ENCODE measurements at regions not wholly inside any gene's neighbourhood (a gene's known extent, or its start where the extent isn't known, plus 50 kb on each side); places are given as distances from the start of the nearest gene placed in this dataset.

GRCh38 chr14:101475456-101476257, 85.6 kb upstream of the DIO3 start:
- TF ChIP-seq, protein P1, sequence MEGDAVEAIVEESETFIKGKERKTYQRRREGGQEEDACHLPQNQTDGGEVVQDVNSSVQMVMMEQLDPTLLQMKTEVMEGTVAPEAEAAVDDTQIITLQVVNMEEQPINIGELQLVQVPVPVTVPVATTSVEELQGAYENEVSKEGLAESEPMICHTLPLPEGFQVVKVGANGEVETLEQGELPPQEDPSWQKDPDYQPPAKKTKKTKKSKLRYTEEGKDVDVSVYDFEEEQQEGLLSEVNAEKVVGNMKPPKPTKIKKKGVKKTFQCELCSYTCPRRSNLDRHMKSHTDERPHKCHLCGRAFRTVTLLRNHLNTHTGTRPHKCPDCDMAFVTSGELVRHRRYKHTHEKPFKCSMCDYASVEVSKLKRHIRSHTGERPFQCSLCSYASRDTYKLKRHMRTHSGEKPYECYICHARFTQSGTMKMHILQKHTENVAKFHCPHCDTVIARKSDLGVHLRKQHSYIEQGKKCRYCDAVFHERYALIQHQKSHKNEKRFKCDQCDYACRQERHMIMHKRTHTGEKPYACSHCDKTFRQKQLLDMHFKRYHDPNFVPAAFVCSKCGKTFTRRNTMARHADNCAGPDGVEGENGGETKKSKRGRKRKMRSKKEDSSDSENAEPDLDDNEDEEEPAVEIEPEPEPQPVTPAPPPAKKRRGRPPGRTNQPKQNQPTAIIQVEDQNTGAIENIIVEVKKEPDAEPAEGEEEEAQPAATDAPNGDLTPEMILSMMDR (IDR thresholded peaks at IDR 0.05; ENCODE audit: low read depth, low read length, missing control alignments), result no peak
- H3K4me3 ChIP-seq (replicated peaks; ENCODE audit: low read depth, low read length), result no peak overlapping the region
- DNase-seq (ENCODE audit: extremely low read depth, low read depth), result peak; percentile 4

DNA sequence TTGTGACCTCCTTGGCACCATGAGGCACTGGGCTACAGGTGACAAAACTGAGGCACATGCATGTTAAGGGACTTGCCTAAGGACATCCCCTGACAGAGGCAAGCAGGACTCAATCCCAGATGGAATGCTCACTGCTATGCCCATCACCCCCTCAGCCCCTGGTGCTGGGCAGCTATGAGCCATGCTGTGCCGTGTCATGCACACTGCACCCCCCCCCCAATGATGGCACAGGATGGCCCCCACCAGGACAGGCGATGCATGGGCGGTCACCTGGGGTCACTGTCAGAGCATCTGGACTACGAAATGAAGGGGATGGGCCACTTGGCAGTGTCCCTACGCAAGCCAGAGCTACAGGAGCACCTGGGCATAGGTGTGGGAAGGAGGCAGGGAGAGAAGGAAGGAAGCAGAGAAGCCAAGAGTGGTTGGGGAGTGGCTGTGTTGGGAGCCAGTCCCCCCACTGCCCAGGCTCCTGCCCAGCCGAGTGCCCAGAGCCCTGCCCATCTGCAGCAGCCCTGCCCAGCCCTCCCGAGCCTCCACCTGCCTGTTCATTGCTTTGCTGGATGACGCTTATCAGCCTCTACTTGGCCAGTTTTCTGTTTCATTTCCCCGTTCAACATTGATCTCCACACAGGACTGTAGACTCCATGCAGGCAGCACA, 84.9 kb upstream of the DIO3 start:
- TF ChIP-seq, protein P1 (IDR thresholded peaks at IDR 0.05; ENCODE audit: low read depth, low read length, missing control alignments), result no peak
- H3K4me3 ChIP-seq (replicated peaks; ENCODE audit: low read depth, low read length), result no peak overlapping the region
- no peak for DNase-seq (ENCODE audit: extremely low read depth, low read depth)

DNA sequence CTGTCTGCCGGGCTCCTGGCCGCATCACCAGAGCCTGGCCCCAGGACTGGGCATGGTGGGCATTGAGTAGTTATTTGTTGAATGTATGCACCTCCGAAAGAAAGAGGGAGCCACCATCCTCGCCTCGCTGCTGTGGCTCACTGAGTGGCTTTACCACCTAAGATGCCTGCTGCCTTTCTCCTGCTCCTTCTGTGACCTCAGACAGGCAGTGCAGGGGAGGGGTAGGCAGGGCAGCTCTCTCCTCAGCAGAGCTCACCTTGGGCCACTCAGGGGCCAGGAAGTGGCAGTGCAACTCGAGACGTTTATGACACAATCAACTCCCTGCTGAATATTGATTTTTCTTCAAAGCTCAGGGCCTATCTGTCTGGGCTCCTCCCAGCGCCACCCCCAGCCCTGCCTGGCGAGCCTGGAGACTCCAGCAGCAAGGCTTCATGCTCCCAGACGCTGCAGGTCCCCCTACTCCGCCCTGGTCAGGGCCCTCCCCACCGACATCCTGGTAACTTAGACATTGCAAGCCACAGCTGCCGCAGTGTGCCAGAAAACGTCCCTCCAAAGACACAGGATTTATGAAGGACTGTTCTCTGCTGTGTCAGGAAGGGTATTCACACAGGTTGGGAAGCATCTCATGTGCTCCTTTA, 84.3 kb upstream of the DIO3 start:
- no peak overlapping the region for H3K4me3 ChIP-seq (replicated peaks; ENCODE audit: low read depth, low read length)
- DNase-seq (ENCODE audit: extremely low read depth, low read depth), result no peak
- TF ChIP-seq, protein P1 (IDR thresholded peaks at IDR 0.05; ENCODE audit: low read depth, low read length, missing control alignments), result no peak

- TF ChIP-seq, protein P1 (IDR thresholded peaks at IDR 0.05; ENCODE audit: low read depth, low read length, missing control alignments), result no peak
- DNase-seq (ENCODE audit: extremely low read depth, low read depth), result no peak
- H3K4me3 ChIP-seq (replicated peaks; ENCODE audit: low read depth, low read length), result no peak overlapping the region
Measured at GRCh38 chr14:101477648-101478047, 83.6 kb upstream of the DIO3 start.

- H3K4me3 ChIP-seq (replicated peaks; ENCODE audit: low read depth, low read length), result no peak overlapping the region
- TF ChIP-seq, protein P1 (IDR thresholded peaks at IDR 0.05; ENCODE audit: low read depth, low read length, missing control alignments), result no peak
- no peak for DNase-seq (ENCODE audit: extremely low read depth, low read depth)
Measured at GRCh38 chr14:101478096-101478495, 83.2 kb upstream of the DIO3 start.

DNA sequence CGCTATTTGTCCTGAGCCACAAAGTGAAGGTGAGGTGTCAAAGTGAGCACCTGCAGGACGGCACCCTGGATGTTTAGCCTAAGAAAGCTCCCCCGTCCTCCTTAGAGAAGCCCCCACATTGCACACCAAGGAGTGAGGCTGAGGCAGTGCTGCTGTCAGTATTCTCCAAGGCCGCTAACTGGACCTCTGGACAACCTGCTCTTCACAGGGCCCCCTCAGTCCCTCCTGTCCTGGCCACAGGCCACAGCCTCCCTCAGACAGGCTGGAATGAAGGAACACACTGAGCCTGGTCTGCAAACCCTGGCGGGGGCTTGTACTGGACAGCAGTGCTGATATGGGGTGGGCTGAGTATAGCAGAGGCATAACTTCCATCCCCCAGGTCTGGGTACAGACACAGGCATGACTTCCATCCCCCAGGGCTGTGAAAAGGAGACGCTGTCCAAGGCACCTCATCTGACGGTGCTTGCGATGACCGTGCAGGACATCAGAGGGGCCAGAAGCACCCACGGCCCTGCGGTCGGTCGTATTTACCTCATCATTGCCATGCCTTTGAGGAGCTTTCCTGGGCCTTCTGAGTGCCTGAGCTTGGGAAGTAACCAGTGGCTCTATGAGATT, 82.4 kb upstream of the DIO3 start:
- no peak overlapping the region for H3K4me3 ChIP-seq (replicated peaks; ENCODE audit: low read depth, low read length)
- no peak for DNase-seq (ENCODE audit: extremely low read depth, low read depth)
- TF ChIP-seq, protein P1 (IDR thresholded peaks at IDR 0.05; ENCODE audit: low read depth, low read length, missing control alignments), result no peak

Data from HFF-Myc (cell line).